Mesenteric fat pad (tissue), 1 donor: ENCODE measurements at regions not wholly inside any gene's neighbourhood (a gene's known extent, or its start where the extent isn't known, plus 50 kb on each side); places are given as distances from the start of the nearest gene placed in this dataset.

Experiments used
- DNase-seq: peaks from one replicate; pipeline ENCODE4 v3.0.0-alpha.2; 2020; ENCODE audit warnings: low spot score
- donor health status: DM: yes; HTN: yes; CAD: no.

GRCh38 chr7:156480671-156481070 lies 159.9 kb upstream of the RNF32 start:
- DNase-seq: no peak

- no peak for DNase-seq
Observed at GRCh38 chr7:156479596-156479995, 161.0 kb upstream of the RNF32 start.

- no peak for DNase-seq
Observed at GRCh38 chr7:156478486-156478885, 162.1 kb upstream of the RNF32 start.

- no peak for DNase-seq
Observed at GRCh38 chr7:156475666-156476065, 164.9 kb upstream of the RNF32 start.

GRCh38 chr7:156475179-156475578 lies 165.4 kb upstream of the RNF32 start:
- DNase-seq: no peak

GRCh38 chr7:156474241-156474743 lies 166.3 kb upstream of the RNF32 start:
- no peak for DNase-seq

GRCh38 chr7:156473476-156474240 lies 166.9 kb upstream of the RNF32 start:
- DNase-seq: no peak

- no peak for DNase-seq
Observed at GRCh38 chr7:156472267-156472666, 168.3 kb upstream of the RNF32 start.

GRCh38 chr7:156470399-156471320 lies 169.9 kb upstream of the RNF32 start:
- DNase-seq: no peak

GRCh38 chr7:156466955-156467625 lies 173.5 kb upstream of the RNF32 start:
- no peak for DNase-seq

GRCh38 chr7:156466272-156466671 lies 174.3 kb upstream of the RNF32 start:
- DNase-seq: no peak

- no peak for DNase-seq
Observed at GRCh38 chr7:156465186-156465585, 175.4 kb upstream of the RNF32 start.

GRCh38 chr7:156464339-156464738 lies 176.2 kb upstream of the RNF32 start:
- no peak for DNase-seq

- no peak for DNase-seq
Observed at GRCh38 chr7:156463280-156463679, 177.3 kb upstream of the RNF32 start.

- DNase-seq: no peak
Observed at GRCh38 chr7:156461881-156462665, 178.5 kb upstream of the RNF32 start.

- no peak for DNase-seq
Observed at GRCh38 chr7:156460858-156461627, 179.5 kb upstream of the RNF32 start.

GRCh38 chr7:156459582-156459981 lies 181.0 kb upstream of the RNF32 start:
- no peak for DNase-seq

- DNase-seq: no peak
Observed at GRCh38 chr7:156459067-156459466, 181.5 kb upstream of the RNF32 start.

GRCh38 chr7:156458011-156458410 lies 182.6 kb upstream of the RNF32 start:
- DNase-seq: no peak

- DNase-seq: no peak
Observed at GRCh38 chr7:156456503-156457115, 184.0 kb upstream of the RNF32 start.
